ENCODE measurements at regions not wholly inside any gene's neighbourhood (a gene's known extent, or its start where the extent isn't known, plus 50 kb on each side); places are given as distances from the start of the nearest gene placed in this dataset.

DNA sequence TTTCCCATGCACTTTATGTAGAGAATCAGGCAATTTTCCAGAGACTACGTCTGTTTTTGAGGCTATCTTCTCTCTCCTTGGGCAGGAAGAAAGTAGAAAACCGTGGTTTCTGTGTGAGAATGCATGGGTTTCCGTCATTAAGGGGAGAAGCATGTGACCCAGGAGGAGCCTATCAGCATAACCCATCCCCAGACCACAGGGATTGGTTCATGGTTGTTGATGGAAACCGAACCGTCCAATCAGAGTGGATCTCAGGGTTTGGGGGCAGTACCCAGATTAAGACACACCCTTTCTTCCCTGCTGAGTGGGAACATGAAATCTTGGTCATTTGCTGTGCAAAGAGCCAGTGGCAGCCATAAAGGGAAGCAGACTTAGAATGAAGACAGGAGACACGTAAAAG is 517.8 kb downstream of the MN1 start:
- Mint-ChIP-seq H3K27me3 (peaks cover 31% of the 10 kb centered on the region), H3K27ac (no peak overlapping the region), H3K9me3 (ENCODE audit: low read depth) (no peaks in the 10 kb centered on the region), H3K4me3 (ENCODE audit: low read depth) (no peak overlapping the region), H3K36me3 (ENCODE audit: insufficient read depth) (no peaks in the 10 kb centered on the region), H3K4me1 (ENCODE audit: low read depth) (no peaks in the 10 kb centered on the region)
- no peak for DNase-seq (ENCODE audit: low spot score, unreplicated experiment)
- TF ChIP-seq, protein P1, sequence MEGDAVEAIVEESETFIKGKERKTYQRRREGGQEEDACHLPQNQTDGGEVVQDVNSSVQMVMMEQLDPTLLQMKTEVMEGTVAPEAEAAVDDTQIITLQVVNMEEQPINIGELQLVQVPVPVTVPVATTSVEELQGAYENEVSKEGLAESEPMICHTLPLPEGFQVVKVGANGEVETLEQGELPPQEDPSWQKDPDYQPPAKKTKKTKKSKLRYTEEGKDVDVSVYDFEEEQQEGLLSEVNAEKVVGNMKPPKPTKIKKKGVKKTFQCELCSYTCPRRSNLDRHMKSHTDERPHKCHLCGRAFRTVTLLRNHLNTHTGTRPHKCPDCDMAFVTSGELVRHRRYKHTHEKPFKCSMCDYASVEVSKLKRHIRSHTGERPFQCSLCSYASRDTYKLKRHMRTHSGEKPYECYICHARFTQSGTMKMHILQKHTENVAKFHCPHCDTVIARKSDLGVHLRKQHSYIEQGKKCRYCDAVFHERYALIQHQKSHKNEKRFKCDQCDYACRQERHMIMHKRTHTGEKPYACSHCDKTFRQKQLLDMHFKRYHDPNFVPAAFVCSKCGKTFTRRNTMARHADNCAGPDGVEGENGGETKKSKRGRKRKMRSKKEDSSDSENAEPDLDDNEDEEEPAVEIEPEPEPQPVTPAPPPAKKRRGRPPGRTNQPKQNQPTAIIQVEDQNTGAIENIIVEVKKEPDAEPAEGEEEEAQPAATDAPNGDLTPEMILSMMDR (IDR thresholded peaks at IDR 0.05; ENCODE audit: unreplicated experiment), result no peak

DNA sequence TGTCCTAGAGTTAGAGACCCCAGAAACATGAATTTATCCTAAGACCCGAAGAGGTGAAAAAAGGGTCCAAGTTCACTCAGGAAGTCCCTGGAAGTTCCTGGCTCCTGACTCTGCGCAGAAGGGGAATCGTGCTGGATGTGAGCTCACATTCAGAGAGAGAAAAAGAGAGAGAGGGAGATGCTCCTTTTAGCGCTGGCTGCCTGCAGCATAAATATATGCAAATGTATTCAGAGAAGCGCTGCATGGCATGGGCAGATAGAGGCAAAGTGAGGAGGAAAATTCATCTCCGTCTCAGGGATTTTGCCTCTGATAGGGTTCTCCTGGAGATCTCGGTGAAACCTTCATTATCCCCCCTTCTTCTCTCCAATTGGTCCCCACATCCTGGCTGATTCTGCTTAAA is 517.2 kb downstream of the MN1 start:
- TF ChIP-seq, protein P1 (IDR thresholded peaks at IDR 0.05; ENCODE audit: unreplicated experiment), result no peak
- Mint-ChIP-seq H3K9me3 (ENCODE audit: low read depth) (no peaks in the 10 kb centered on the region), H3K27ac (no peak overlapping the region), H3K36me3 (ENCODE audit: insufficient read depth) (no peaks in the 10 kb centered on the region), H3K27me3 (peaks cover 29% of the 10 kb centered on the region), H3K4me1 (ENCODE audit: low read depth) (no peaks in the 10 kb centered on the region), H3K4me3 (ENCODE audit: low read depth) (no peak overlapping the region)
- no peak for DNase-seq (ENCODE audit: low spot score, unreplicated experiment)

DNA sequence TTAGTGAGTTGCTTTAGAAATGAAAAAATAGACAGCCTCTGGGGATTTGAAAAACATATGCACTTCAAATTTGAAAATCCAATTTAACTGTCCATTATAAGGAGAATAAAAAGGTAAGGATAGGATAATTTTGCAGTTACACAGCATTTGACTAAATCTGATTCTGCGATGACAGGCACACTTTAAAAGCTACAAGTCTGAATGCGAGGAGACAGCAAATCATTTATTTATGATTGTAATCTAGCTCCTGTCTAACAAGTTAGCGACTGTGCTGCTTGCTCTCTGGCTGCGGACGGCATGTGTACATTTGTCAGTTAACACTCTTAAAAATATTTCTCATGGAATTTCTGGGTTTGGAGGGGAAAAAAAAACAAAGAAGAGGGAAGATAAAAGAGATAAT is 514.8 kb downstream of the MN1 start:
- no peak for DNase-seq (ENCODE audit: low spot score, unreplicated experiment)
- Mint-ChIP-seq H3K27ac (no peak overlapping the region), H3K4me1 (ENCODE audit: low read depth) (no peaks in the 10 kb centered on the region), H3K27me3 (peaks cover 25% of the 10 kb centered on the region), H3K9me3 (ENCODE audit: low read depth) (no peaks in the 10 kb centered on the region), H3K4me3 (ENCODE audit: low read depth) (no peak overlapping the region), H3K36me3 (ENCODE audit: insufficient read depth) (no peaks in the 10 kb centered on the region)
- TF ChIP-seq, protein P1 (IDR thresholded peaks at IDR 0.05; ENCODE audit: unreplicated experiment), result no peak

DNA sequence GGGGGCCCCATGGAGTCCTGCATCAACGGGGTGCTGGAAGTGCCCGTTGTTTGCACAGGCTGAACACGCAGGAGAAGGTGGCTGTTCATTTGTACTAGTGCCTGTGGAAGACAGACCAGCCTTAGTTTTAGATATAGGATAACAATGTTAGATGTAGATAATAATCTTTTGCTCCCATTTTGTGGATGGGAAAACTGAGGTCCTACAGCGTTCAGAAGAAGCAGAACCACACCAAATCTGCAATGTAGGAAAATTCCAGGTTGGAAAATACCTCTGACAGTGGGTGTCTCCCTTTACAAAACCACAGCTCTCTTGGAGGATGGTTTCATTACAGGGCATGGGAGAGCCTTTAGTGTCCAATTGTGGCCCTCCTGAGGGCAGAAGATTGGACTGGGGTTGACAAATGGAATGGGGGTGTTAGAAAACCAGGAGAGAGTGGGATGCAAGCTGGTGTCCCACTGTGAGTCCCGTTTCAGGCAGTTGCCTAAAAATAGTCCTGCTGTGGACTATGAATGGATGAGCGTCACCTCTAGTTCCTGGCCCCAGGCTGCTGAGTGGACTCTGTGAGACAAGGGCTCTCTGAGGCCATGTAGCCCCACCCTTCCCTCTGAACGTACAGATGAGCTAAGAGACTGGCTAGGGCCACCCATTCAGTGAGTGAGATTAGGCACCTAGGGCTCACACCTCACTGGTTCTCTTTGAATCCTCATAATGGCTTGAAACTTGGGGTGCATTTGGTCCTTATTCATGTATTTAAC is 508.8 kb downstream of the MN1 start:
- Mint-ChIP-seq H3K4me1 (ENCODE audit: low read depth) (peaks cover 5% of the 10 kb centered on the region), H3K4me3 (ENCODE audit: low read depth) (no peak overlapping the region), H3K27me3 (peaks cover 37% of the 10 kb centered on the region), H3K36me3 (ENCODE audit: insufficient read depth) (no peaks in the 10 kb centered on the region), H3K27ac (no peak overlapping the region), H3K9me3 (ENCODE audit: low read depth) (no peaks in the 10 kb centered on the region)
- TF ChIP-seq, protein P1 (IDR thresholded peaks at IDR 0.05; ENCODE audit: unreplicated experiment), result no peak
- no peak for DNase-seq (ENCODE audit: low spot score, unreplicated experiment)

DNA sequence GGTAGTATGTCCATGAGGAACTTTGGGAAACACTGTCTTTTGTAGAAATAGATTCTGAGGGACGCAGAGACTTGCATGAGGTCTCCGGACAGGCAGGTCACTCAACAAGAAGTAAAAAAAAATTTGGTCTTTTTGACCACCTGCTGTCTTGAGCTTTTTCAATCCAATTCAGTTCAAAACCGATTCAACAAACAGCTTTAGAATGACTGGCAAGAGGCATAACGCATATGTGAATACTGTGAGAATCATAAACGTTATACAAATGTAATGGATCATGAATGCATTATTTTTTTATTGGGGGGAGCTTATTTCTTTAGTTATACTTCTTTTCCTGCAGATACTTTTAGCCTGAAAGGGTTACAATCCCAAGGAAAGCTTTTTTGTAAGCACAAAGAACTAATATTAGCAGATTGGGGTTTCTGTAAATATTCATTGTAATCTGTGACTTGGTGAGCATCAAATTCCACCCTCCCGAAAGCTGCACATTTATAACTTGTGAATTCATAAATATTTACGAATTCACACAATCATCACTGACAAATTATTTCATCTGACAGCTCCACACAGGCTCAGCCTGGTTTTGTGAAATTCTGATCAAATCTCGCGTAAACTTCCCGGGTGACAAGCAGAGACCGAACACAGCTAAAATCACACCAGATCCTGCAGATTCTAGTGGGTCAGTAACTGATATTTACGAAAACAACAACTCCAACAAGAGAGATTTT is 507.7 kb downstream of the MN1 start:
- TF ChIP-seq, protein P1 (IDR thresholded peaks at IDR 0.05; ENCODE audit: unreplicated experiment), result no peak
- Mint-ChIP-seq H3K4me1 (ENCODE audit: low read depth) (peaks cover 11% of the 10 kb centered on the region), H3K27ac (no peak overlapping the region), H3K4me3 (ENCODE audit: low read depth) (no peak overlapping the region), H3K27me3 (peaks cover 45% of the 10 kb centered on the region), H3K36me3 (ENCODE audit: insufficient read depth) (no peaks in the 10 kb centered on the region), H3K9me3 (ENCODE audit: low read depth) (no peaks in the 10 kb centered on the region)
- no peak for DNase-seq (ENCODE audit: low spot score, unreplicated experiment)

All from progenitor cell of endocrine pancreas (in vitro differentiated cells).